NOMO-1 treated with dmso at 0.1 percent for 144 hours (cell line): ENCODE measurements at regions not wholly inside any gene's neighbourhood (a gene's known extent, or its start where the extent isn't known, plus 50 kb on each side); places are given as distances from the start of the nearest gene placed in this dataset.
"Not testable (repeated sequence)": the region's sequence is repeated elsewhere in the genome, so short reads cannot be mapped to it uniquely, and the experiment has no call there.

ENCODE experiments used
- DNase-seq: peaks from one replicate; lab custom pipeline; 2025; ENCODE audit not compliant: unreplicated experiment; lab: John Stamatoyannopoulos, UW

DNA sequence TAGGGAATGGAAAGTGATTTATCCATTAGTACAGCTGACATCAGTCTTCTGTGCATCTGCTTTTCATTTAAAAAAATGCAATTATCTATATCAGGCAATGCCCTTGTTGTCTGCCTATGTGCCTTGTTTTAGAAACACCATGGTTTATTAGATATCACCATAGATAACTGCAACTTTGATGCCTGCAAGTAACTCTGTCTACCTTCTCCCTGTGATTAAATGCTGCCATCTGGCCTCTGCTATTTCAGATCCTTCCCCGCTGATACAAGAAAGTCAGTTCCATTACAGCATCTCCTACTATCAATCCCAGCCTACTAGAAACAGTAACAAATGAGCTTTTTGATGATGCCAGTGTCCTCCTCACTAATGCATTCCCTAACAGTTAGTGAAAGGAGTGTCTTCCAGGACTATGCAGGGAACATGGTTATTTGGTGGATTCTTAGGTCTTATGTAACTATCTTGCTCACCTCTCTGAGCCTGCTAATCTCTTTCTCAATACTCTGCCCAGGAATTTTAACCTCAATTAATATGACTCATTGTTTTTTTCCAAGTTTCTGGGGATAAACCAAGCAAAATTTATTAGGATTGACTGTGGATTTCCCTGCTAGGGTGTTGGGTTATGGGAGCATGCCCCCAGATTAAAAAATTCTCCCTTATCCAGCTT, 444.9 kb downstream of the RAPGEF2 start:
- DNase-seq, result no peak

DNA sequence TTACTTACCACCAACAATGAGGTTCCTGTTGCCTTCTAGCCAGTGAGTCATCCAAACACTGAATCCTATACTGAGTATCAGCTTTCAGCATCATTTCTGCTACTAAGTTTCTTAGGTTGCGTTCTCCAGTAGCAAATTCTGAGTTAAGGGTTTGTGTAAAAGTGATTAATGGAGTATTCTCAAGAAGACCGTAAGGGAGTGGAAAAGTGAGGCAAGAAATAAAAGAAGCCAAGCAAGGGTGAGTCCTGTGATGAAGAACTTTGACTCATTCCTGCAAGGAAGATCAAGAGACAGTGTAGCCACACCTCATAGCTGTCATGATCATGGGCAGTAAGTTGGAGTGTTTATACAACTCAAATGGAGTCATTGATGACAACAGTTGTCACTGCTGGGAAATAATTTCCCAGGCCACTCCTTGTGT, 446.2 kb downstream of the RAPGEF2 start:
- no peak for DNase-seq

DNA sequence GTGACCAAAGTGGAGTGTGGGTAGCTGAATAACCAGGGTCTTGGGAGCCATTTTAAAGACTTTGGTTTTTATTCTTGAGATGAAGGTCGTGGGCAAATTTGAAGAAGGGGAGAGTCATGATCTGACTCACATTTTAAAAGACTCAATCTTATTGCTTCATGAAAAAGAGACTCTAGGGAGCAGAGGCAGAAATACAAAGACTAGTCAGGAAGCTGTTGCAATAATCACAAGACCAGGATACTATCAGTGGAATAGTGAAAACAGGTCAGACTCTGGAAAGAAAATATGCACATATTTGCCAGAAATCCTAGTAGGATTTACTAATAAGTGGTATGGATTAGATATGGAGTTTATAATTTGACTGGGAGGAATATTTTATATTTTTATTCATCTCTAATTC, 448.4 kb downstream of the RAPGEF2 start:
- DNase-seq, result no peak

GRCh38 chr4:159552979-159553768, 450.3 kb downstream of the RAPGEF2 start:
- DNase-seq, result no peak

DNA sequence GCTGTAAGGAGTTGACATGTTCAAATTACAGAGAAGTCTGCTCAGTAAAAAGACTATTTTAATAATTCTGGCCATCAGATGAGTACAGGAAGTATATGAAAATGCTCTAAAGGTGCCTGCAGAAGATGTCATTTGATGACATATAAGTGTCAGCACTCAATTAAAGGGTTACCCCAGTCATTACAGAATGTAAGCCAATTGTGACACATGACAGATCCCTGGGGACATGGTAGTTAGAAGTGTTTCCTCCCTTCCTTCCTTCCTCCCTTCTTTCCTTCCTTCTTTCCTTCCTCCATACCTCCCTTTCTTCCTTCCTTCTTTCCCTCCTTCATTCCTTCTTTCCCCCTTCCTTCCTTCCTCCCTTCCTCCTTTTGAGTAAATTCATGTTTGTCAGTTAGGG, 453.0 kb downstream of the RAPGEF2 start:
- no peak for DNase-seq

DNA sequence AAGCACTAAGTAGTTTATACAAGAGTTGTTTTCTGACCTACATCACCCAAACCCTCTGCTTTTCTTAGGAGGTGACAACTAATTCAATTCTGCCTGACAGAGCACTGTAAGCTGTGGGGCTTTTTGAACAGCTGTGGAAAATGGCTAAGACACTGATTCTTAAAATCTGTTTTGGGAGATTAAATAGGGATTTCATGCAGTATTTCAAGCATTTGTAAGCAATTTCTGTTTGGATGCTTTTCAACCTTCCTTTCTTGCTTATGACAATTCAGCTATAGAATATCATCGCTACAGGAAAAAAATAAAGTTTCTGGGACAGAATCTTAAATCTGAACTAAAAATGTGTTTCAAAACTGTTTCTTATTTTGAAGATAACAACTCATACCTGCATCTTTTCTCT, 459.5 kb downstream of the RAPGEF2 start:
- no peak for DNase-seq

GRCh38 chr4:159563257-159563656, 460.4 kb downstream of the RAPGEF2 start:
- no peak for DNase-seq

DNA sequence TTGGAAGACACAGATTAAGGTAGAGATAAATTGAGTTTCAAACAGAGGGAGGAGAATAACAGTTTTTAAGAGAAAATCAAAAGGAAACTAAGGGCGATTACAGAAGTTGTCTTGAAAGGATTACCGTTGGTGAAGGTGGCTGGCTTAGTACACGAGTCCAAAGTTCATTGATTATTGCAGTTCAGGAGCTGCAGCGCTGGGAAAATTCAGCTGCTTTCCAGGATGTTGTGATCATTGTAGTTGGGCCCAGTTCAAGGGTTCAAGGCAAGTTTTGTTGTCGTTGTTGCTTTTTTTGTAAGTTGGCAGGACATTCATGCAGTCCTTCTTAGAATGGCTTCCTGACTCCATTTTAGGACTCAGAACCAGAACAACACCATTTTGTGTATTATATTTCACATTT, 461.7 kb downstream of the RAPGEF2 start:
- no peak for DNase-seq

- no peak for DNase-seq
Observed at GRCh38 chr4:159566786-159567185, 463.9 kb downstream of the RAPGEF2 start.

GRCh38 chr4:159577241-159577640, 474.4 kb downstream of the RAPGEF2 start:
- DNase-seq, result no peak

- no peak for DNase-seq
Observed at GRCh38 chr4:159582685-159583084, 479.8 kb downstream of the RAPGEF2 start.

GRCh38 chr4:159592898-159593556, 490.1 kb downstream of the RAPGEF2 start:
- DNase-seq, result no peak

GRCh38 chr4:159593681-159594080, 490.8 kb downstream of the RAPGEF2 start:
- no peak for DNase-seq

DNA sequence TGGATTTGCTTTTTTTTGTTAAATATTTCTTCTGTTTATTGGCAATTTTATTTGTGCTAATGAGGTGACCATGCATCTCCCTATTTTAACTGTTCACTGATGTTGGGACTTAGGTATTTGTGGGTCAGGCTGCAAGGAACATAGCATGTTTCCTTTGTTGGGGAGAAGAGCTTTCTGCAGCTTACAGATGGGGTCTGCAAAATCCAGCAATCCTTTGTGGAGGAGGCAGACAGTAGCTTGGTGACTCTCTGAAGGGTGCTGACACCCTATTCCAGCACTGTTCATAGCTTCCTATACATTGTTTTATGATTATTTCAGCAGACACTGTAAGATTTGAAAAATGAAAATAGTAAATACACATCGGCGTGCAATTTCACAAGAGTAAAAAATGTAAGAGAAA, 491.7 kb downstream of the RAPGEF2 start:
- DNase-seq, result no peak

GRCh38 chr4:159595101-159595500, 492.2 kb downstream of the RAPGEF2 start:
- not testable (repeated sequence) for DNase-seq

DNA sequence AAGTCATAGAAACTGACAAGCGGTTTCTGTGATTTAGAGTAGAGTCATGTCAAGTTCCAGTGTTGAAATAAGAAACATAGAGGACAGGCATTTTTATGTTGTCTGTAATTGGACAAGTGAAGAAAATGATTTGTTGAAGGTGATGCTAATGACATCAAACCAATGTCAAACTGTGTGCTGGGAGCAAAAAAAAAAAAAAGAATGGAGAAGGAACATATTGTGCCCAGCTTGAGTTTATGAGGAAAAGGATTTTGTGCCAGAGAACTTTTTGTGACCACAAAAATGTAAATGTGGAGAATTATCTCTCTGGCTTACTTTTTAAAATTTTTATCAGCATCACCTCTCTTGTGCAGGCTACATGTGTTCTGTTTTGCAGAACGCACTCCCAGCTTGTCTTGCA, 495.7 kb downstream of the RAPGEF2 start:
- no peak for DNase-seq

DNA sequence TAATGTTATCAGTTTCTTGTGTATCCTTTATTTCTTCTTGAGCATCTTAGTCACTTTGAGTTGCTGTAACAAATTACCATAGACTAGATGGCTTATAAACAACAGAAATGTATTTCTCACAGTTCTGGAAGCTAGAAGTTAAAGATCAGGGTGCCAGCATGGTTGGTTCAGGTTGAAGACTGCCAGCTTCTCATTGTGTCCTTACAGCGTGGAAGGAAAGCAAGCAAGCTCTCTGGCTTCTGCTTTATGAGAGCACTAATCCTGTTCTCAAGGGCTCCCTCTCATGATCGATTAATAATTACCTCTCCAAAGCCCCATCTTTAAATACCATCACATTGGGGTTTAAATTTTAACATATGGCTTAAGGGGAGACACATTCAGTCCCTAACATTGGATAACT, 497.2 kb downstream of the RAPGEF2 start:
- no peak for DNase-seq

DNA sequence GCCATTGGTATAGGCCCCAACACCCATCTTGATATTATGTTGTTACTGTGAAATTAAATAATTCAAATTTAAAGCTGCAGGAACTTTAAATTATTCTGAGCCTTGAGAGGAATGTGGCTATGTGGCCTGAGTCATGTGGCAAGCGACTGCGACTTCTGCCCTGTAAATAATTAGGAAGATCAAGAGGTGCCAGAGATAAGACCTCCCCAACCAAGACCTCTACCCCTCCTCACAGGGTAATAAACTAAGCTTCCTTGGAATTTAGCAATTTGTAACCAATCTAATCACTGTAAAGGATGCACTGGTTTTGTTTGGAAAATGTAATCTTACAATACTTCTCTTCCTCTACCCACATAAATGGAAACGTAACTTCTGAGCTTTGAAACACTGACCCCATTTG, 501.9 kb downstream of the RAPGEF2 start:
- no peak for DNase-seq

- DNase-seq, result no peak
Observed at GRCh38 chr4:159606835-159607234, 504.0 kb downstream of the RAPGEF2 start.

GRCh38 chr4:159607809-159608208, 504.9 kb downstream of the RAPGEF2 start:
- DNase-seq, result no peak

GRCh38 chr4:159608436-159608835, 505.6 kb downstream of the RAPGEF2 start:
- no peak for DNase-seq

GRCh38 chr4:159632031-159632430, 529.2 kb downstream of the RAPGEF2 start:
- DNase-seq, result no peak
